HG03175 (cell line): ENCODE measurements at regions not wholly inside any gene's neighbourhood (a gene's known extent, or its start where the extent isn't known, plus 50 kb on each side); places are given as distances from the start of the nearest gene placed in this dataset.

Experiments
- ATAC-seq: cut with Tn5 transposase; IDR thresholded peaks from one replicate; pipeline ENCODE4 v1.9.1; 2021; ENCODE audit warnings: mild to moderate bottlenecking, moderate library complexity; ENCODE audit not compliant: unreplicated experiment

- no peak for ATAC-seq
Measured at GRCh38 chr1:25106976-25107642, 125.2 kb downstream of the SYF2 start.

GRCh38 chr1:25106352-25106751, 126.0 kb downstream of the SYF2 start:
- no peak for ATAC-seq

- ATAC-seq: no peak
Measured at GRCh38 chr1:25105836-25106235, 126.5 kb downstream of the SYF2 start.

- no peak for ATAC-seq
Measured at GRCh38 chr1:25104932-25105561, 127.3 kb downstream of the SYF2 start.

GRCh38 chr1:25103164-25103795, 129.0 kb downstream of the SYF2 start:
- ATAC-seq: no peak

GRCh38 chr1:25100151-25100833, 132.0 kb downstream of the SYF2 start:
- ATAC-seq: no peak

- ATAC-seq: no peak
Measured at GRCh38 chr1:25099343-25099951, 132.9 kb downstream of the SYF2 start.

GRCh38 chr1:25098717-25099116, 133.6 kb downstream of the SYF2 start:
- no peak for ATAC-seq

- no peak for ATAC-seq
Measured at GRCh38 chr1:25096307-25097150, 135.8 kb downstream of the SYF2 start.

GRCh38 chr1:25095635-25096200, 136.6 kb downstream of the SYF2 start:
- no peak for ATAC-seq

- ATAC-seq: no peak
Measured at GRCh38 chr1:25094995-25095394, 137.3 kb downstream of the SYF2 start.

- ATAC-seq: no peak
Measured at GRCh38 chr1:25094229-25094628, 138.1 kb downstream of the SYF2 start.

- no peak for ATAC-seq
Measured at GRCh38 chr1:25091658-25092057, 140.6 kb downstream of the SYF2 start.

GRCh38 chr1:25090707-25091422, 141.4 kb downstream of the SYF2 start:
- ATAC-seq: no peak

- no peak for ATAC-seq
Measured at GRCh38 chr1:25089772-25090171, 142.5 kb downstream of the SYF2 start.

GRCh38 chr1:25088946-25089345, 143.4 kb downstream of the SYF2 start:
- ATAC-seq: no peak

GRCh38 chr1:25088180-25088701, 144.1 kb downstream of the SYF2 start:
- ATAC-seq: no peak

GRCh38 chr1:25086518-25087079, 145.7 kb downstream of the SYF2 start:
- ATAC-seq: no peak

- ATAC-seq: no peak
Measured at GRCh38 chr1:25084407-25084806, 147.9 kb downstream of the SYF2 start.
